GM19397 (cell line): ENCODE measurements at regions not wholly inside any gene's neighbourhood (a gene's known extent, or its start where the extent isn't known, plus 50 kb on each side); places are given as distances from the start of the nearest gene placed in this dataset.
"Not testable (repeated sequence)": the region's sequence is repeated elsewhere in the genome, so short reads cannot be mapped to it uniquely, and the experiment has no call there.

Experiments
- ATAC-seq: cut with Tn5 transposase; IDR thresholded peaks from one replicate; pipeline ENCODE4 v1.9.1; 2021; ENCODE audit warnings: mild to moderate bottlenecking, moderate library complexity; ENCODE audit not compliant: unreplicated experiment

DNA sequence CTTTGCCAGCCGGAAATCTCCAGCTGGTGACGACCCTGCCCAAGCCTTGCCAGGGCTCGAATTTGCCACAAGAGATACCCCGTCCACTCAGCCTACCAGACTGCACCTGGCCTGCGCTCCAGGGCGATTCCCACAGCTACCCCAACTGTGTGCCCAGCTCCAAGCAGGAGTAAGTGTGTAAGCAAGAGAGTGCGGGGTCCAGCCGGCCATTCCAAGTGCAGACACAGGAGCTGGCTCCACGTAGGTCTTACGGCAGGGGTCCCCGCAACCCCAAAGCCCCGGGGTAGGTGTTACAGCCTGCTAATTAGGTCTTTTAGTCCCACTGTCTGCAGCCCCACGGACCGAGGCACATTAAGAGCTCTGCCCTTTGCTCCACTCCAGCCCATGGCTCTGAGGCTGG lies 1305.2 kb downstream of the ARAP2 start:
- no peak for ATAC-seq

- no peak for ATAC-seq
Measured at GRCh38 chr4:34943741-34944386, 1300.5 kb downstream of the ARAP2 start.

GRCh38 chr4:34950926-34951325 lies 1293.4 kb downstream of the ARAP2 start:
- ATAC-seq = no peak

GRCh38 chr4:34953145-34953799 lies 1291.0 kb downstream of the ARAP2 start:
- ATAC-seq = no peak

- no peak for ATAC-seq
Measured at GRCh38 chr4:34964613-34965012, 1279.7 kb downstream of the ARAP2 start.

- ATAC-seq = no peak
Measured at GRCh38 chr4:34972189-34972588, 1272.1 kb downstream of the ARAP2 start.

DNA sequence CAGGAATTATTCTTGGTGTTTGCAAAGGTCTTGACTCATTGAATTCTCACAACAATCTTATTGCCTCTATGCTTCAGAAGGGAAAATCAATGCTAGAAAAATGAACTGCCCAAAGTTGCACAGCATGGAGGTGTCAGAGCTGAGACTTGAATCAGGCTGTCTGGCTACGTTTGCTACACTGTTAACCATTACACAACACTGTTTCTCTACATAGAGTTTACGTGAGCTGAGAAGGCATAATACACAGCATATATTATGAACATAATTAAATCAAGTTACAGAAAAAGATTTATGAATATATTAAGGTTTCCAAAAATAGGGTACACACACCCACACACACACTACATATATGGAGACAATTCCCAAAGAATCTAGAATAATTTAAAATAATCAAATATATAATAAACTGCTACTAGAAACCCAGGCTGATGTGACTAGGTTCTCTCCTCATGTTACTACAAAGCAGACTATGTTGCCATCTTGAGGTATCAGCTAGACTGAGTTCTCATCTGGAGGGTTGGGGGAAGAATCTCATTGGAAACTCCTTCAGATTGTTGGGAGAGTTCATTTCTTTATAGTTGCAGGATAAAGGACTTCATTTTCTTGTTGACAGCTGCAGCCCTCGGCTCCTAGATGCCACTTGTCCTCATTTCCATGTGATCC lies 1270.5 kb downstream of the ARAP2 start:
- no peak for ATAC-seq

GRCh38 chr4:34974313-34974680 lies 1270.0 kb downstream of the ARAP2 start:
- ATAC-seq = no peak

DNA sequence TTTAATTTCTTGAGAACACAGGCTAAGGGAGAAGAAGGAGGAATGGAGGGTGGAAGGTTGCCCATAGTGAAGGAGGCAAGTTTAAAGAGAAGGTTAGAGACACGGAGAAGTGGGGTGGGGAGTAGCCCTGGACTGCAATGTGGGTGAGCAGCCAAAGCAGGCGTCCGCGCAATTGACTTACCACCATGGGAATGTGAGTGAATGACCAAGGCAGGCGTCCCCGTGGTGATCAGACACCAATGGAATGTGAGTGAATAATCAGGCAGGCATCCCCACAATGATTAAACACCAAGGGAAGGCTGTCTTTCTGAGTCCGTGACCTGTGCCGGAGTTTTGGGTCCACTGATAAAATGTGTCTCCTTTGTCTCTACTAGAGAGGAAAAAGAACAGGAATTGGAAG lies 1223.1 kb downstream of the ARAP2 start:
- ATAC-seq = not testable (repeated sequence)

GRCh38 chr4:35025152-35025834 lies 1219.0 kb downstream of the ARAP2 start:
- no peak for ATAC-seq

DNA sequence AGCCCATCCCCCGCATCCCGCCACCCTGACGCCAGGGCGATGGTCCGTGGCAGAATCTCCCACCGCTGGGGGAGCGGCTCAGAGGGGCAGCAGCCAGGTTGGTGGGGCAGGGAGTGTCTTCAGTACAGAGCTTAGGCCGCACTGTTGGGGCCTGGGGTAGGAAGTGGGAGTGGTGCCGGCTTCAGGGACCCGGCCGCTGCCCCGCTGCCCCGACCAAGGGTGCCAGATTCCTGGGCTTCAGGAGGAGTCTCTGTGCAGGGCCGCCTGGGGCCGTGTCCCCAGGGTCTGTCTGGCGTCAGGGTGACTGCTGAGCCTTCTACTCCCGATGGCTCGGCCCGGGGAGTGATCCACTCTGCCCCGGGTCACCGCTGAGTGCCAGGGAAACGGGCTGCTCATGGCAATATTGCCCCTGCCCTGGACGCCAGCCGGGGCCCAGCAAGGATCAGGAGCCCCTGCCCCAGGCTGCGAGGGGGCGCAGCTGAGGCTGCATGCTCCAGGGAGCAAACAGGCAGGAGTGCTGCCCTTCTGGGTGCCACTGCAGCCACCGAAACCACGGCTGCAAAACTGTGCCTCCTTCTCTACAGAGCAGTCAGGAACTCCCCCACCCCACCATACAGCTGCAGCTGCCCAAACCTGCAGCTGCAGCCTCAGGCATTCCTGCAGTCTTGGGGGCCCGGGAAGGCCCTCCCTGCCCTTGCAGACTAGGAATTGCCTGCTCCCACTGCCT lies 1206.1 kb downstream of the ARAP2 start:
- no peak for ATAC-seq

- ATAC-seq = no peak
Measured at GRCh38 chr4:35038845-35039244, 1205.5 kb downstream of the ARAP2 start.

DNA sequence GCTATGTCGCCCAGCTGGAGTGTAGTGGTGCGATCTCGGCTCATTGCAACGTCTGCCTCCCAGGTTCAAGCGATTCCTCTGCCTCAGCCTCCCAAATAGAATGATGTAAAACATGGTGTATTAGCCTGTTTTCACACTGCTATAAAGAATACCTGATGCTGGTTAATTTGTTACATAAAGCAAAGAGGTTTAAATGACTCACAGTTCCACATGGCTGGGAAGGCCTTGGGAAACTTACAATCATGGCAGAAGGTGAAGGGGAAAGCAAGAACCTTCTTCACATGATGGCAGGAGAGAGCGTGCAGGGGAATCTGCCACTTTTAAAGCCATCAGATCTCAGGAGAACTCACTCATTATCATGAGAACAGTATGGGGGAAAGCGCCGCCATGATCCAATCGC lies 1191.8 kb downstream of the ARAP2 start:
- ATAC-seq = no peak

DNA sequence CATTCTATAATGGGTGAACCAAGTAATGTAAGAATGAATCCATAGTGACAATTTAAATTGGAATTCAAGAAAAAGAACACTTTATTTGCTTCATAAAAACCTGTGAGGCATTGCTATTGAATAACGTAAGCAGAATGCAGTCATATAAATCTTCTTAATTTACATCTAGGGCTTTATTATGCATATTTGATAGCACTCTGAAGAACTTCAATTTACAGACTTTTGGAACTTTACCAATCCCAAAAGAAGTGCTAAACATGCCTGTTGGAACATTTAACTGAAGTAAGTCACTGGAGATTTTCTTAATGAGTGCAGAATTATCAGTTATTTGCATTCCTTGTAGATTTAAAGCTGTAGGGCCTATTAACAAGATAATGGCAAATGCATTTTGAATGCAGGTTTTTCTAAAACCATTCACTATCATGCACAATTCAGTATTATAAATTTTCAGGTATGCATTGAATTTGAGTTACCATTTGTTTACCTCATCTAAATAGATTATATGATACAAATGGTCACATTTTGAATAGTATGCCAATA lies 1181.2 kb downstream of the ARAP2 start:
- no peak for ATAC-seq

- no peak for ATAC-seq
Measured at GRCh38 chr4:35066406-35066805, 1177.9 kb downstream of the ARAP2 start.

DNA sequence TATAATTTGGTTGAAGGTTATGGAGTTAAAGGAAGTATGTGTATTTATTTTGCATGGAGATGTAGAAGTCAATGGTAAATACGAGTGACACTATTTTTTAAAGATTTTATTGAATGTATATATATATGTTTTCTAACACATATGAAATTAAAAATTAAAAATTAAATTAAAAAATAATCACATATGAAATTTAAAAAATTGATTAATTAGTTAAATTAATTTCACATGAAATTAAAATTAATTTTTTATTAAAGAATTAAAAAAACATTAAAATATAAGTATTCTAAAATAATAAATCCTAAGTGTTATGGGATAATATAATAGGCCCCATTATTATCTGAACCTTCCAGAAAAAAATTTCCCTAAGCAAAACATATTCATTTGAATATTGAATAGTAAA lies 1163.5 kb downstream of the ARAP2 start:
- no peak for ATAC-seq

GRCh38 chr4:35087218-35087617 lies 1157.1 kb downstream of the ARAP2 start:
- no peak for ATAC-seq

DNA sequence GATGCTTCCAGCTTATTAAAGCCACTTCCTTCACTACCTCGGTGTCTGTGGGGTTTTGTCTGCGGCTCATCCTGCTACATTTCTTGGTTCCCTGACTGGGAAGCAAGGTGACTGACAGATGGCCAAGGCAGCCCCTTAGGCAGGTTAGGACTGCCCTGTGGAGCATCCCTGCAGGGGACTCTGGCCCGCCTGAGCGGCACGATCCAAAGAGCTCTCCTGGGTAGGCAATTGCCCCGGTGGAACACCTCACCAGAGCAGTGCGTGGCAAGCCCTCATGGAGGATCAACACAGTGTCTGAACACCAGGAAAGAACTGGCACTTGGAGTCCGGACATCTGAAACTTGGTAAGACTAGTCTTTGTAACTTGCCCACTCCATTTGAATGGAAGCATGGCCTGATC lies 1143.4 kb downstream of the ARAP2 start:
- no peak for ATAC-seq

DNA sequence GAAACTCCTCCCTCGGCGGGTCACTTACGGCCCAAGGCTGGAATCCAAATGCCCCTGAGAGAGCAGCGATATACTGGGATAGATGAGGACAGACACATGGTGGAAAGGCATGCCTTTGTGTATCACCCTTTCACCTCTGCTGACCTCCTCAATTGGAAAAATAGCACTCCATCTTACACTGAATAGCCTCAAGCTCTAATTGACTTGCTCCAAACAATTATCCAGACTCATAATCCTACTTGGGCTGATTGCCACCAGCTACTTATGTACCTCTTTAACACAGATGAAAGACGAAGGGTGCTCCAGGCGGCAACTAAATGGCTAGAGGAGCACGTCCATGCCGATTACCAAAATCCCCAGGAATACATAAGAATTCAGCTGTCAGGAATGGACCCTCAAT lies 1142.2 kb downstream of the ARAP2 start:
- no peak for ATAC-seq

DNA sequence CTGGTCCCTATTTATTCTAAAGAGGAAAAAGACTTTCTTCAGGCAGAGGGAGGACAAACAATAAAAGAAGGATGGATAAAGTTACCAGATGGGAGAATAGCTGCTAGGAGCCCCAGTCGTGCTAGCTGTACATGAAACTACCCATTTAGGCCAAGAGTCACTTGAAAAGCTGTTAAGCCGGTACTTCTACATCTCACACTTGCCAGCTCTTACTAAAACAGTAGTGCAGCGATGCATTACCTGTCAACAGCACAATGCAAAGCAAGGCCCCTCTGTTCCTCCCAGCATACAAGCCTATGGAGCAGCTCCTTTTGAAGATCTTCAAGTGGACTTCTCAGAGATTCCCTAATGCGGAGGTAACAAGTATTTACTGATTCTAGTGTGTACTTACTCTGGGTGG lies 1138.8 kb downstream of the ARAP2 start:
- no peak for ATAC-seq
